ENCODE measurements at regions not wholly inside any gene's neighbourhood (a gene's known extent, or its start where the extent isn't known, plus 50 kb on each side); places are given as distances from the start of the nearest gene placed in this dataset.

DNA sequence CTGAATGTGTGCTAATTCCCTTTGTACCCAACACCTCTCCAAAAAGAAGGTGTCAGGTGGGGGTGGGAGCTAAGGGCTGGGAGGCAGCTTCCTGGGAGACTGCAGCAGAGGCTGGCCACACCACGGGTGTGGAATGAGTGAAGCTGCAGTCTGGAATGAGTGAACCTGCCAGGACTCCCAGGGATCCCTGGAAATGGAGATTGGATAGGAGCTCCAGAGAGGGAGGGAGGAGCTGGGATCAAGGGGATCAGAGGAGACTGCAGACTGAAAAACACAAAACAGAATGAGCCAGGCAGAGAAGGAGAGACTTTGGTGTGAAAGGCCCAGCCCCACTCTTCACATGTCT is 387.0 kb upstream of the SULF2 start:
- Histone ChIP-seq H3K36me3 (no peaks in the 10 kb centered on the region), H3K9me3 (peaks cover 0 to 17% (median 4%) of the 10 kb centered on the region in 12 donors), H3K27ac (no peak overlapping the region), H3K27me3 (peaks cover 0 to 36% (median 0%) of the 10 kb centered on the region in 9 donors), H3K4me1 (no peaks in the 10 kb centered on the region), H3K4me3 (no peak overlapping the region)
- ATAC-seq (no peak), DNase-seq (no peak)
- intact Hi-C loops (cut with DNase I), result no loop called here
- TF ChIP-seq, protein P1, sequence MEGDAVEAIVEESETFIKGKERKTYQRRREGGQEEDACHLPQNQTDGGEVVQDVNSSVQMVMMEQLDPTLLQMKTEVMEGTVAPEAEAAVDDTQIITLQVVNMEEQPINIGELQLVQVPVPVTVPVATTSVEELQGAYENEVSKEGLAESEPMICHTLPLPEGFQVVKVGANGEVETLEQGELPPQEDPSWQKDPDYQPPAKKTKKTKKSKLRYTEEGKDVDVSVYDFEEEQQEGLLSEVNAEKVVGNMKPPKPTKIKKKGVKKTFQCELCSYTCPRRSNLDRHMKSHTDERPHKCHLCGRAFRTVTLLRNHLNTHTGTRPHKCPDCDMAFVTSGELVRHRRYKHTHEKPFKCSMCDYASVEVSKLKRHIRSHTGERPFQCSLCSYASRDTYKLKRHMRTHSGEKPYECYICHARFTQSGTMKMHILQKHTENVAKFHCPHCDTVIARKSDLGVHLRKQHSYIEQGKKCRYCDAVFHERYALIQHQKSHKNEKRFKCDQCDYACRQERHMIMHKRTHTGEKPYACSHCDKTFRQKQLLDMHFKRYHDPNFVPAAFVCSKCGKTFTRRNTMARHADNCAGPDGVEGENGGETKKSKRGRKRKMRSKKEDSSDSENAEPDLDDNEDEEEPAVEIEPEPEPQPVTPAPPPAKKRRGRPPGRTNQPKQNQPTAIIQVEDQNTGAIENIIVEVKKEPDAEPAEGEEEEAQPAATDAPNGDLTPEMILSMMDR (IDR thresholded peaks at IDR 0.05), result no peak
- TF ChIP-seq POLR2A (IDR thresholded peaks at IDR 0.05), result no peak
- WGBS, 4 donors, result 0 to 52% (median 49%) methylated on average over 1 of the region's 1 CpG

DNA sequence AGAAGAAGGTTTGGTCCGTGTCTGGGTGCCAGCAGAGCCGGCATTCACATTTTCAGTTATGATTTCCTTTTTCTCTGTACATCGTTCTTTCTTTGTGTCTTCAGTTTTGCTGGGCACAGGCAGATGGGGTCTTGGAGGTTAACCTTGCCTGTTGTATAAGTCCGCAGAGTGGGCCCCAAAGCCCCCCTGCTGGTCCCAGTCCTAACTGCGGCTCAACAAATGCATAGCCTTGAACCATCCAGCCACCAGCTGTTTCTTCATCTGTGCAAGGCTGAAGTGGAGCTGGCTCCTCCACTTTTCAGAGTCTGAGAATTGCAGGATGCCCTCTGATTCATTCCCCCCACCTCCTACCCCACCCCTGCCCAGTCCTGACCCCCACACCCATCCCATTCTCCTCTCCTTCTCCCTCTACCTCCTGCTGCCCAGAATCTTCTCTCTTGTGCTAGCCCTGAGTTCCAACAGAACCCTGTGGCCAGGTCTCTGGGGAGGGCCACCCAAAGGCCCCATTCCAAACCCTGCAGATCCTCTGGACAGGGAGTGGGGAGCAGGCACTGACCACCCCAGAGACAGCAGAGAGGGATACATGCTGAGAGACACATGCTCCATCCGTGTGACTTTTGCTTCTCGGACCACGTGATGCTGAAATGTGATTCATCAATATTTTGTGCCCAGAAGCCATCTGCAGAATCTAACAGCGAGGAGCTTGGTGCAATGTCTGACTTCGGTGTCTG is 386.5 kb upstream of the SULF2 start:
- Histone ChIP-seq H3K27me3 (peaks cover 0 to 39% (median 0%) of the 10 kb centered on the region in 9 donors), H3K4me3 (no peak overlapping the region), H3K4me1 (no peaks in the 10 kb centered on the region), H3K36me3 (no peaks in the 10 kb centered on the region), H3K9me3 (peaks cover 0 to 17% (median 4%) of the 10 kb centered on the region in 12 donors), H3K27ac (no peak overlapping the region)
- WGBS, 4 donors, result 71 to 79% (median 75%) methylated on average over 10 of the region's 10 CpGs
- intact Hi-C loops (cut with DNase I), result no loop called here
- no peak for ATAC-seq
- no peak for DNase-seq
- TF ChIP-seq, protein P1 (IDR thresholded peaks at IDR 0.05), result no peak

DNA sequence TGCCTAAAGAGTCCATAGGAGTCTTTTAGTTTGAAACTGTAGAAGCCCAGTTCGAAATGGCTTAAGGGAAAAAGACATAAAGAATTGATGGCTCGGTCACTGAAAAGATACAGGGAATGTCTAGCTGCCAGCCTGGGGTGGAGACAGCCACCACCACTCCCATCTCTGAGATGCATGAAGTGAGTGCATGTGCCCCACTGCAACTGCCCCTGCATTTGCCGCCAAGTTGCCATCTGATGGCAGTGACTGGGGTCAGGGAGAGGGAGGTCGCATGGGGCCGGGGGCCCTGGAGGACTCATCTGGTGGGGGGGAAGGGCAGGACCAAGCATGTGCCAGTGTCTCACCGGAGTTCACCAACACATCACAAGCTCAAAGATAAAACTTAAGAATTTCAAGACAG is 385.8 kb upstream of the SULF2 start:
- H3K4me1 ChIP-seq, result no peaks in the 10 kb centered on the region
- WGBS, 4 donors, result 51 to 64% (median 55%) methylated on average over 6 of the region's 6 CpGs
- no peak overlapping the region for H3K27ac ChIP-seq
- TF ChIP-seq, protein P1 (IDR thresholded peaks at IDR 0.05), result no peak
- no peak for TF ChIP-seq POLR2A (IDR thresholded peaks at IDR 0.05)
- no peak for ATAC-seq
- no peak overlapping the region for H3K4me3 ChIP-seq
- H3K36me3 ChIP-seq, result no peaks in the 10 kb centered on the region
- DNase-seq, result no peak
- peaks cover 0 to 17% (median 4%) of the 10 kb centered on the region in 12 donors for H3K9me3 ChIP-seq
- intact Hi-C loops (cut with DNase I), result no loop called here
- peaks cover 0 to 46% (median 1%) of the 10 kb centered on the region in 9 donors for H3K27me3 ChIP-seq

DNA sequence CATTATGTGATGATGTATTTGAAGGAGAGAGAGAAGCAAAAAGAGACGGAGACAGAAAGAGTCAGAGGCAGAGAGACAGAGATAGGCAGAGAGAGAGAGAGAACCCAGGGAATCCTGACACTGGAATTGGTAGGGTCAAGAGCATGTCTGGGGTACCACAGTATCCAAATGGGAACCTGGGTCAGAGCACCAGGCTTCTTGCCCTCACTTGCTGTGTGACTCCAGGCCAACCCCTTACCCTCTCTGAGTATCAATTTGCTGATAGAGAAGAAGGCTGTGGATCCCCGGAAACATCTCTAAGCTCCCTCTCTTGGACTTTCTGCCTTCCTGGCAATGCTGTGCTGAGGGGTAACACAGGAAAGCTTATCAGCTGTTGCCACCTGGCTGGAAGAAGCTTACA is 385.3 kb upstream of the SULF2 start:
- no peaks in the 10 kb centered on the region for H3K4me1 ChIP-seq
- WGBS, 4 donors, result 63 to 79% (median 72%) methylated on average over 2 of the region's 2 CpGs
- no peaks in the 10 kb centered on the region for H3K36me3 ChIP-seq
- no peak for DNase-seq
- no peak for TF ChIP-seq POLR2A (IDR thresholded peaks at IDR 0.05)
- TF ChIP-seq, protein P1 (IDR thresholded peaks at IDR 0.05), result no peak
- no peak overlapping the region for H3K4me3 ChIP-seq
- ATAC-seq, result no peak
- H3K27me3 ChIP-seq, result peaks cover 0 to 50% (median 4%) of the 10 kb centered on the region in 9 donors
- intact Hi-C loops (cut with DNase I), result no loop called here
- no peak overlapping the region for H3K27ac ChIP-seq
- peaks cover 0 to 17% (median 4%) of the 10 kb centered on the region in 12 donors for H3K9me3 ChIP-seq
